HCT116 (cell line): ENCODE measurements at regions not wholly inside any gene's neighbourhood (a gene's known extent, or its start where the extent isn't known, plus 50 kb on each side); places are given as distances from the start of the nearest gene placed in this dataset.

Source experiments
- EGR1 ChIP-seq: IDR thresholded peaks from 2 replicates; pipeline ENCODE4 v1.6.1; 2012; ENCODE audit warnings: low read depth
- EZH2phosphoT487 ChIP-seq: fragments of 200-600 bp; IDR thresholded peaks from 2 replicates; pipeline ENCODE4 v1.6.1; 2018; ENCODE audit warnings: antibody characterized with exemption, borderline replicate concordance
- POLR2A ChIP-seq: IDR thresholded peaks from 2 replicates; pipeline ENCODE4 v1.7.0; 2011; ENCODE audit warnings: borderline replicate concordance; ENCODE audit not compliant: insufficient read depth, insufficient read length; ENCODE audit errors: extremely low read depth
- POLR2AphosphoS5 ChIP-seq: IDR thresholded peaks from 2 replicates; pipeline ENCODE4 v1.6.1; 2011; ENCODE audit warnings: mild to moderate bottlenecking, low read depth, low read length, moderate library complexity
- SP1 ChIP-seq: IDR thresholded peaks from 2 replicates; pipeline ENCODE4 v1.6.1; 2012; ENCODE audit warnings: low read depth
- SRF ChIP-seq: IDR thresholded peaks from 2 replicates; pipeline ENCODE4 v1.6.1; 2012; ENCODE audit warnings: low read depth
- YY1 ChIP-seq: IDR thresholded peaks from 2 replicates; pipeline ENCODE4 v1.6.1; 2011; ENCODE audit warnings: low read length, low read depth, moderate library complexity, mild to moderate bottlenecking; ENCODE audit not compliant: insufficient replicate concordance; ENCODE audit errors: extremely low read depth
- ZNF274 ChIP-seq: fragments of 200-500 bp; sonication (Bioruptor generic); IDR thresholded peaks from 2 replicates; pipeline ENCODE4 v1.6.1; 2014; ENCODE audit warnings: mild to moderate bottlenecking, low read depth, low read length, inconsistent platforms
- TF ChIP-seq, protein P1 (sequence below), 3 experiments: fragments of 200-600 bp in 1 of 3; sonication (generic) in 1 of 3; IDR thresholded peaks in 2 of 3; conservative IDR thresholded peaks in 1 of 3; 2 replicates each; pipeline ENCODE4 v1.5.1; 2012 to 2017; ENCODE audit warnings: low read depth in 2 of 3, low read length in 2 of 3, antibody characterized with exemption in 1 of 3, borderline replicate concordance in 1 of 3, control low read depth in 1 of 3, mild to moderate bottlenecking in 1 of 3, mixed read lengths in 1 of 3, mixed run types in 1 of 3, moderate library complexity in 1 of 3; ENCODE audit not compliant: insufficient read depth in 1 of 3
- TF ChIP-seq, protein P2 (sequence below): IDR thresholded peaks from 2 replicates; pipeline ENCODE4 v1.6.1; 2012
- TF ChIP-seq, protein P3 (sequence below): IDR thresholded peaks from 2 replicates; pipeline ENCODE4 v1.6.1; 2012

DNA sequence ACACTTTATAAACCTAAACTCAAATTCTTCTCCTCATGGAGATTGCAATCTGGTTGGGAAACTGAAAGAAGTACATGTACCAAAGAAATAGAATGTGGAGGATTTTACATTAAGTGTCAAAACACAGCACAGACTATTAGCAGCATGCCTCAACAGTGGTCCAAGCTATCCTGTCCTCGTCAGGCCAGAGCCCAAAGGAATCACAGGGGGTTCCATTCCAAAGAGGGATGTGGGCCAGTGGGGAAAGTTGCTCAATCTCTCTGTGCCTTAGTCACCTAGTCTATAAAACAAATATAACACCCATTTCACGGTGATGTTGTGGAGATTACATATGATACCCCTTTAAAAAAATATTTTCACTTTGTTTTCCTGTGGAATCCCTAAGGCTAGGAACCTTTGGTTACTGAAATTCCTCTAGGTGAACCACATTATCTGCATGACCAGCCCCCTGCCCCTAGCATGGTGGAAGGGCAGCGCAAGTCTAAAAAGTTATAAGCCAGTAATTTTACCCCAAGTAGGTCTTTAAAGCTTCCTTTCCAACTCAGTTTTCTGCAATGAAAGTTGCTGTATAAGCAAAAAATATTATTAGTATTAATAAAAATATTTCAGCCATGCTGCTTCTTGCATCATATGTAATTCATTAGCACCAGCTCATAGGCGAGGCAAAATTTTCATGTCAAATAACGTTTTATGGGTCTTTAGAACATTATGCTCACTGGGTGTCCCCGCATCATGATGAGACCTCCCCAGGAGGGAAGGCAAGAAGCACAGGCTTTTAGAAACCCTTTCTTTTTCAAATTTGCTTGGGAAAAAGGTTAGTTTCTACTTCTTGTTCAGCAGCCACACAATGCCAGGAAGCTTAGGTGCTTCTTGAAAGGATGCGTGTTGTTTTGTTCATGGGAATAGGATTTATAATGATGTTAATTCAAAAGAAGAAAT lies 548.8 kb upstream of the PKN2 start:
- TF ChIP-seq, protein P1, sequence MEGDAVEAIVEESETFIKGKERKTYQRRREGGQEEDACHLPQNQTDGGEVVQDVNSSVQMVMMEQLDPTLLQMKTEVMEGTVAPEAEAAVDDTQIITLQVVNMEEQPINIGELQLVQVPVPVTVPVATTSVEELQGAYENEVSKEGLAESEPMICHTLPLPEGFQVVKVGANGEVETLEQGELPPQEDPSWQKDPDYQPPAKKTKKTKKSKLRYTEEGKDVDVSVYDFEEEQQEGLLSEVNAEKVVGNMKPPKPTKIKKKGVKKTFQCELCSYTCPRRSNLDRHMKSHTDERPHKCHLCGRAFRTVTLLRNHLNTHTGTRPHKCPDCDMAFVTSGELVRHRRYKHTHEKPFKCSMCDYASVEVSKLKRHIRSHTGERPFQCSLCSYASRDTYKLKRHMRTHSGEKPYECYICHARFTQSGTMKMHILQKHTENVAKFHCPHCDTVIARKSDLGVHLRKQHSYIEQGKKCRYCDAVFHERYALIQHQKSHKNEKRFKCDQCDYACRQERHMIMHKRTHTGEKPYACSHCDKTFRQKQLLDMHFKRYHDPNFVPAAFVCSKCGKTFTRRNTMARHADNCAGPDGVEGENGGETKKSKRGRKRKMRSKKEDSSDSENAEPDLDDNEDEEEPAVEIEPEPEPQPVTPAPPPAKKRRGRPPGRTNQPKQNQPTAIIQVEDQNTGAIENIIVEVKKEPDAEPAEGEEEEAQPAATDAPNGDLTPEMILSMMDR (IDR thresholded peaks at IDR 0.05 in 2 of 3, conservative IDR thresholded peaks at IDR 0.05 in 1 of 3; ENCODE audit: borderline replicate concordance in 1 of 3, insufficient read depth in 1 of 3, low read depth in 2 of 3, low read length in 2 of 3): no peak
- no peak for TF ChIP-seq ZNF274
- TF ChIP-seq YY1: no peak
- no peak for TF ChIP-seq SRF
- no peak for TF ChIP-seq EGR1
- no peak for TF ChIP-seq POLR2AphosphoS5
- no peak for TF ChIP-seq POLR2A
- TF ChIP-seq, protein P2, sequence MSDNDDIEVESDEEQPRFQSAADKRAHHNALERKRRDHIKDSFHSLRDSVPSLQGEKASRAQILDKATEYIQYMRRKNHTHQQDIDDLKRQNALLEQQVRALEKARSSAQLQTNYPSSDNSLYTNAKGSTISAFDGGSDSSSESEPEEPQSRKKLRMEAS: no peak
- no peak for TF ChIP-seq EZH2phosphoT487
- no peak for TF ChIP-seq SP1
- TF ChIP-seq, protein P3, sequence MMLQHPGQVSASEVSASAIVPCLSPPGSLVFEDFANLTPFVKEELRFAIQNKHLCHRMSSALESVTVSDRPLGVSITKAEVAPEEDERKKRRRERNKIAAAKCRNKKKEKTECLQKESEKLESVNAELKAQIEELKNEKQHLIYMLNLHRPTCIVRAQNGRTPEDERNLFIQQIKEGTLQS: no peak
